Activated CD4-positive, alpha-beta memory T cell treated with anti-CD3 and anti-CD28 coated beads for 36 hours (primary cell): ENCODE measurements at regions not wholly inside any gene's neighbourhood (a gene's known extent, or its start where the extent isn't known, plus 50 kb on each side); places are given as distances from the start of the nearest gene placed in this dataset.
"Not testable (repeated sequence)": the region's sequence is repeated elsewhere in the genome, so short reads cannot be mapped to it uniquely, and the experiment has no call there.

Source experiments
- CTCF ChIA-PET: fragments of 350-600 bp; sonication (Branson Sonifier 250); formaldehyde crosslinking; loops from one replicate; lab custom pipeline; 2021; ENCODE audit warnings: antibody characterized with exemption, inconsistent platforms; lab: Charles Lee
- POLR2A ChIA-PET: fragments of 350-600 bp; sonication (Branson Sonifier 250); formaldehyde crosslinking; loops from one replicate; lab custom pipeline; 2021; ENCODE audit warnings: antibody characterized with exemption; lab: Charles Lee
- DNase-seq: peaks from one replicate; pipeline ENCODE4 v3.0.0-alpha.2; 2020
- H3K27ac Mint-ChIP-seq: one replicate; pipeline ENCODE4 v1.8.0; 2021; ENCODE audit warnings: mixed read lengths
- H3K27me3 Mint-ChIP-seq: one replicate; pipeline ENCODE4 v1.8.0; 2021; ENCODE audit warnings: mixed read lengths
- H3K36me3 Mint-ChIP-seq: one replicate; pipeline ENCODE4 v1.8.0; 2021; ENCODE audit warnings: mixed read lengths
- H3K4me1 Mint-ChIP-seq: one replicate; pipeline ENCODE4 v1.8.0; 2021; ENCODE audit warnings: low read depth, mixed read lengths
- H3K4me3 Mint-ChIP-seq: one replicate; pipeline ENCODE4 v1.8.0; 2021; ENCODE audit warnings: mild to moderate bottlenecking, mixed read lengths
- H3K9me3 Mint-ChIP-seq: one replicate; pipeline ENCODE4 v1.8.0; 2021; ENCODE audit warnings: mixed read lengths
- intact Hi-C: fragments of 100-400 bp; cut with micrococcal nuclease; formaldehyde crosslinking; loops from one replicate; pipeline ENCODE4 v1.15.1; 2023

GRCh38 chr7:69244701-69245100 is 353.6 kb upstream of the AUTS2 start:
- Mint-ChIP-seq H3K27me3 (no peaks in the 10 kb centered on the region), H3K4me1 (no peaks in the 10 kb centered on the region), H3K9me3 (peaks cover 14% of the 10 kb centered on the region), H3K36me3 (no peaks in the 10 kb centered on the region), H3K4me3 (no peak overlapping the region), H3K27ac (no peak overlapping the region)
- ChIA-PET POLR2A (no interaction called here), CTCF (no interaction called here)
- intact Hi-C loops, result no loop called here
- no peak for DNase-seq

- CTCF ChIA-PET, result no interaction called here
- intact Hi-C loops, result no loop called here
- no peak overlapping the region for H3K4me3 Mint-ChIP-seq
- POLR2A ChIA-PET, result no interaction called here
- H3K9me3 Mint-ChIP-seq, result peaks cover 16% of the 10 kb centered on the region
- H3K27ac Mint-ChIP-seq, result no peak overlapping the region
- H3K27me3 Mint-ChIP-seq, result no peaks in the 10 kb centered on the region
- no peaks in the 10 kb centered on the region for H3K4me1 Mint-ChIP-seq
- no peaks in the 10 kb centered on the region for H3K36me3 Mint-ChIP-seq
- DNase-seq, result no peak
Measured at GRCh38 chr7:69245646-69246045, 352.6 kb upstream of the AUTS2 start.

GRCh38 chr7:69246758-69247157 is 351.5 kb upstream of the AUTS2 start:
- Mint-ChIP-seq H3K27ac (no peak overlapping the region), H3K36me3 (no peaks in the 10 kb centered on the region), H3K4me1 (no peaks in the 10 kb centered on the region), H3K27me3 (no peaks in the 10 kb centered on the region), H3K9me3 (peaks cover 19% of the 10 kb centered on the region), H3K4me3 (no peak overlapping the region)
- CTCF ChIA-PET, result no interaction called here
- POLR2A ChIA-PET, result no interaction called here
- no peak for DNase-seq
- intact Hi-C loops, result no loop called here

- H3K4me3 Mint-ChIP-seq, DNase-seq, H3K27ac Mint-ChIP-seq, H3K4me1 Mint-ChIP-seq, H3K27me3 Mint-ChIP-seq, H3K36me3 Mint-ChIP-seq, CTCF ChIA-PET, intact Hi-C loops, POLR2A ChIA-PET: not testable (repeated sequence)
- H3K9me3 Mint-ChIP-seq, result peaks cover 16% of the 10 kb centered on the region
Measured at GRCh38 chr7:69248382-69248828, 349.9 kb upstream of the AUTS2 start.

- ChIA-PET CTCF (no interaction called here), POLR2A (no interaction called here)
- no peak overlapping the region for H3K27ac Mint-ChIP-seq
- H3K27me3 Mint-ChIP-seq, result no peaks in the 10 kb centered on the region
- no peak overlapping the region for H3K4me3 Mint-ChIP-seq
- no peaks in the 10 kb centered on the region for H3K36me3 Mint-ChIP-seq
- H3K9me3 Mint-ChIP-seq, result peaks cover 14% of the 10 kb centered on the region
- intact Hi-C loops, result no loop called here
- H3K4me1 Mint-ChIP-seq, result no peaks in the 10 kb centered on the region
- DNase-seq, result no peak
Measured at GRCh38 chr7:69250958-69251357, 347.3 kb upstream of the AUTS2 start.

GRCh38 chr7:69254643-69255042 is 343.6 kb upstream of the AUTS2 start:
- Mint-ChIP-seq H3K4me3 (no peak overlapping the region), H3K27ac (no peak overlapping the region), H3K27me3 (no peaks in the 10 kb centered on the region), H3K36me3 (no peaks in the 10 kb centered on the region), H3K9me3 (peaks cover 20% of the 10 kb centered on the region), H3K4me1 (no peaks in the 10 kb centered on the region)
- POLR2A ChIA-PET, result no interaction called here
- CTCF ChIA-PET, result no interaction called here
- DNase-seq, result no peak
- intact Hi-C loops, result no loop called here

GRCh38 chr7:69256634-69257081 is 341.6 kb upstream of the AUTS2 start:
- Mint-ChIP-seq H3K9me3 (peaks cover 8% of the 10 kb centered on the region), H3K27me3 (no peaks in the 10 kb centered on the region), H3K4me1 (no peaks in the 10 kb centered on the region), H3K27ac (no peak overlapping the region), H3K36me3 (no peaks in the 10 kb centered on the region), H3K4me3 (no peak overlapping the region)
- DNase-seq, result no peak
- intact Hi-C loops, result no loop called here
- ChIA-PET CTCF (no interaction called here), POLR2A (no interaction called here)

GRCh38 chr7:69257592-69257991 is 340.7 kb upstream of the AUTS2 start:
- intact Hi-C loops, result no loop called here
- no peak for DNase-seq
- H3K36me3 Mint-ChIP-seq, result no peaks in the 10 kb centered on the region
- no peak overlapping the region for H3K4me3 Mint-ChIP-seq
- ChIA-PET POLR2A (no interaction called here), CTCF (no interaction called here)
- H3K9me3 Mint-ChIP-seq, result peaks cover 6% of the 10 kb centered on the region
- H3K27ac Mint-ChIP-seq, result no peak overlapping the region
- H3K27me3 Mint-ChIP-seq, result no peaks in the 10 kb centered on the region
- H3K4me1 Mint-ChIP-seq, result no peaks in the 10 kb centered on the region

GRCh38 chr7:69259445-69259844 is 338.8 kb upstream of the AUTS2 start:
- Mint-ChIP-seq H3K27me3 (no peaks in the 10 kb centered on the region), H3K4me3 (no peak overlapping the region), H3K36me3 (no peaks in the 10 kb centered on the region), H3K9me3 (peaks cover 6% of the 10 kb centered on the region), H3K4me1 (no peaks in the 10 kb centered on the region), H3K27ac (no peak overlapping the region)
- POLR2A ChIA-PET, result no interaction called here
- CTCF ChIA-PET, result no interaction called here
- intact Hi-C loops, result no loop called here
- no peak for DNase-seq

- H3K4me1 Mint-ChIP-seq, result no peaks in the 10 kb centered on the region
- no peak for DNase-seq
- H3K27ac Mint-ChIP-seq, result no peak overlapping the region
- no peak overlapping the region for H3K4me3 Mint-ChIP-seq
- H3K27me3 Mint-ChIP-seq, result no peaks in the 10 kb centered on the region
- intact Hi-C loops, result no loop called here
- POLR2A ChIA-PET, result no interaction called here
- CTCF ChIA-PET, result no interaction called here
- no peaks in the 10 kb centered on the region for H3K36me3 Mint-ChIP-seq
- H3K9me3 Mint-ChIP-seq, result peaks cover 6% of the 10 kb centered on the region
Measured at GRCh38 chr7:69260023-69260422, 338.3 kb upstream of the AUTS2 start.

GRCh38 chr7:69263550-69263949 is 334.7 kb upstream of the AUTS2 start:
- no peak for DNase-seq
- no peak overlapping the region for H3K4me3 Mint-ChIP-seq
- no peaks in the 10 kb centered on the region for H3K9me3 Mint-ChIP-seq
- H3K27me3 Mint-ChIP-seq, result no peaks in the 10 kb centered on the region
- ChIA-PET POLR2A (no interaction called here), CTCF (no interaction called here)
- H3K4me1 Mint-ChIP-seq, result no peaks in the 10 kb centered on the region
- H3K27ac Mint-ChIP-seq, result no peak overlapping the region
- intact Hi-C loops, result no loop called here
- no peaks in the 10 kb centered on the region for H3K36me3 Mint-ChIP-seq

- no peak overlapping the region for H3K27ac Mint-ChIP-seq
- no peaks in the 10 kb centered on the region for H3K9me3 Mint-ChIP-seq
- no peaks in the 10 kb centered on the region for H3K27me3 Mint-ChIP-seq
- H3K36me3 Mint-ChIP-seq, result no peaks in the 10 kb centered on the region
- POLR2A ChIA-PET, result no interaction called here
- no peak for DNase-seq
- no peak overlapping the region for H3K4me3 Mint-ChIP-seq
- CTCF ChIA-PET, result no interaction called here
- no peaks in the 10 kb centered on the region for H3K4me1 Mint-ChIP-seq
- intact Hi-C loops, result no loop called here
Measured at GRCh38 chr7:69269806-69270205, 328.5 kb upstream of the AUTS2 start.

GRCh38 chr7:69272101-69272500 is 326.2 kb upstream of the AUTS2 start:
- no peak overlapping the region for H3K4me3 Mint-ChIP-seq
- CTCF ChIA-PET, result no interaction called here
- no peaks in the 10 kb centered on the region for H3K27me3 Mint-ChIP-seq
- H3K27ac Mint-ChIP-seq, result no peak overlapping the region
- H3K36me3 Mint-ChIP-seq, result no peaks in the 10 kb centered on the region
- DNase-seq, result no peak
- intact Hi-C loops, result no loop called here
- POLR2A ChIA-PET, result no interaction called here
- no peaks in the 10 kb centered on the region for H3K9me3 Mint-ChIP-seq
- no peaks in the 10 kb centered on the region for H3K4me1 Mint-ChIP-seq
